NB4 (cell line): ENCODE measurements at regions not wholly inside any gene's neighbourhood (a gene's known extent, or its start where the extent isn't known, plus 50 kb on each side); places are given as distances from the start of the nearest gene placed in this dataset.

Experiments used
- DNase-seq: peaks from one replicate; pipeline ENCODE4 v3.0.0; 2010; ENCODE audit warnings: low read depth
- H3K4me3 ChIP-seq: one replicate; pipeline ENCODE4 v1.5.1; 2011; ENCODE audit warnings: mild to moderate bottlenecking, low read depth, low read length, moderate library complexity
- CTCF ChIP-seq: IDR thresholded peaks from one replicate; pipeline ENCODE4 v1.5.1; 2012; ENCODE audit warnings: low read depth, low read length
- MAX ChIP-seq: IDR thresholded peaks from 2 replicates; pipeline ENCODE4 v1.6.1; 2011; ENCODE audit warnings: low read depth, low read length
- MYC ChIP-seq: IDR thresholded peaks from 2 replicates; pipeline ENCODE4 v1.6.1; 2011; ENCODE audit warnings: low read depth, low read length
- POLR2A ChIP-seq: IDR thresholded peaks from 2 replicates; pipeline ENCODE4 v1.6.1; 2011; ENCODE audit warnings: mild to moderate bottlenecking; ENCODE audit not compliant: insufficient read length; ENCODE audit errors: extremely low read depth

DNA sequence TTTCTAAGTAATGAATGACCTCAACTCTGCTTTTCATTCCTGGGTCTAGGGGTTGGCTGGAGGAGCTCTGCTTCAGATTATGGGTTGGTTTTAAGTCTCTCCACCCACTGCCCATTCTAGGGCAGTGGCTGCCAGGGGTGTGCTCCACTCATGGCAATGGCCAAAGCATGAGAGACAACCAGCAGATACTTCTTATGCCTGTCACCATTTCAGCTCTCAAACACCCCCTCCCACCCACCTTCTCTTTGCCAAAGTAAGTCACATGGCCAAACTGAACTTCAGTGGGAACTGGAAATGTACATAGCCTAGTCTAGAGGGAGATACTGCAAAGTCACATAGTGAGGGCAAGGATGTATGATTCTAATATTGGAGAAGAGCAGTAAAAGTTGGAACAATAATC is 285.3 kb downstream of the RPLP1 start:
- TF ChIP-seq MYC (no peak), MAX (no peak), CTCF (no peak), POLR2A (no peak)
- H3K4me3 ChIP-seq: no peak overlapping the region
- no peak for DNase-seq

GRCh38 chr15:69740684-69741083 is 288.1 kb downstream of the RPLP1 start:
- no peak overlapping the region for H3K4me3 ChIP-seq
- no peak for TF ChIP-seq MAX
- TF ChIP-seq POLR2A: no peak
- TF ChIP-seq CTCF: no peak
- no peak for TF ChIP-seq MYC
- DNase-seq: no peak

DNA sequence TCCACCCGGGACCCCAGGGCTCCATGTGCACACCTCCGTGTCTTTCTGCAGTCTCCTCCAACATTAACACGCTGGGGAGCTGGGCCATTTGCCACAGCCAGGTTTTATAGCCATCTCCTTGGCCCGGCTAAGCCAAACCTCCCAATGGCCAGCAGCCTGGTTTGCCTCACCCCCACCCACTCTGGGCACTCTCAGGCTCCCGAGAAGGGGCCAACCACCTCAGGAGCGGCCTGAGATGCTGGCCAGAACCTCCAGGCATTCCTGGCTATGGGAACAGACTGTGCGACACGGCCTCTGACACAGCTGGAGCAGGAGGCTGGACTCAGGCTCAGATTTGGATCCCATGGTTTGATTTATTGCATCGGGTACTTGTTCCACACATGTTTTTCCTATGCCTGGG is 289.7 kb downstream of the RPLP1 start:
- TF ChIP-seq MAX (no peak), POLR2A (no peak), MYC (no peak), CTCF (no peak)
- no peak for DNase-seq
- no peak overlapping the region for H3K4me3 ChIP-seq

- no peak overlapping the region for H3K4me3 ChIP-seq
- no peak for DNase-seq
- no peak for TF ChIP-seq MYC
Observed at GRCh38 chr15:69743091-69743490, 290.5 kb downstream of the RPLP1 start.

DNA sequence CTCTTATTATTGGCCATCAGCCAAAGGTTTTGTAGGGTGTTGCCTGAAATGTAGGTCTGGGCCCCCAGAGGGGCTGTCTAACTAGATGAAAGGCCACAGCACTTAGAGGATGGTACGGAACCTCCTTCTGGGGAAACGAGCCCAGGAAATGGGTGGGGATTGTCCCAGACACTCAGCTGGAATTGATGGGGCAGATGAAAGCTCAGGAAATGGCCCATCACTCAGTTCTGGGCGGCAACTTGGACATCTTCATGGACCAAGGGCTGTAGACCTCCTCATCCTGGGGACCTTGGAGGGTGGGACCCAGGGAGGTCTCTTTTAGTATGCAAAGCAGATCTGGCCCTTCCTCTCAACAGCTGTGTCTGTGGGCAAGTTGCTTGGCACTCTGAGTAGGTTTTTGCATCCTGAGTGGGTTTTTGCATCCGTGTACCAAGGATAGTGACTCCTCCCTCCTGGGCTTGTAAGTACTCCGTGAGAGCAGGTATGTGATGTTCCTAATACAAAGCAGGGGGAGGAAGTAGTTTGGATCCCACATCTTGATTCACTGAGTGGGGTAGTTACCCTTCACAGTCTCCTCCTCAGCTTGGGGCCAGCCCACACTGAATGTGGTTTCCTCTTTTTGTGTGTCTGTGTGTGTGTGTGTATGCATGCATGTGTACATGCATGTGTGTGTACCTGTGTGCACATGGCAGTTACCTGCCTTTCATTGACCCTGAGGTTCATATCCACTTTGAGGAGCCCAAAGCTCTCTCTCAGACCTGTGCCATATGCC is 292.0 kb downstream of the RPLP1 start:
- DNase-seq: no peak
- no peak overlapping the region for H3K4me3 ChIP-seq
- TF ChIP-seq POLR2A (no peak), CTCF (no peak), MYC (no peak), MAX (no peak)

DNA sequence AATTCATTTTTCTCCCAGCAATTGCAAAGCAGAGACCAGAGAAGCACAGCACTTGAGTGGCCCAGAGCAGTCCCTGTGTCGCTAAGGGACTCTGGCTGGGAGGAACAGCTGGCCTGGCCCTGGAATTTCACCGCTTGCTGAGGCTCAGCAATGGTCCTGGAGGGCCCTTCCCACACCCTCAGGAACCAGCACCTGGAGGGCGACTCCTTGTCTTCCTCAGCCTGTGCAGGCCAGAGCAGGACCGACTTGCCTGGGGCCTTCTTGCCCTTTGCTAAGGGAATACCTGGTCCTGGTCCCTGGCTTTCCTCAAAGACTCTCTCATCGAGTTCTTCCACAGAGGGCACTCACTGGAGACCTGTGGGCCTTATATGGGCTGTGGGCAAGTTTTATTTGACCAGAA is 294.6 kb downstream of the RPLP1 start:
- TF ChIP-seq CTCF (no peak), POLR2A (no peak), MYC (no peak), MAX (no peak)
- DNase-seq: no peak
- H3K4me3 ChIP-seq: no peak overlapping the region
